ENCODE measurements at regions not wholly inside any gene's neighbourhood (a gene's known extent, or its start where the extent isn't known, plus 50 kb on each side); places are given as distances from the start of the nearest gene placed in this dataset.

DNA sequence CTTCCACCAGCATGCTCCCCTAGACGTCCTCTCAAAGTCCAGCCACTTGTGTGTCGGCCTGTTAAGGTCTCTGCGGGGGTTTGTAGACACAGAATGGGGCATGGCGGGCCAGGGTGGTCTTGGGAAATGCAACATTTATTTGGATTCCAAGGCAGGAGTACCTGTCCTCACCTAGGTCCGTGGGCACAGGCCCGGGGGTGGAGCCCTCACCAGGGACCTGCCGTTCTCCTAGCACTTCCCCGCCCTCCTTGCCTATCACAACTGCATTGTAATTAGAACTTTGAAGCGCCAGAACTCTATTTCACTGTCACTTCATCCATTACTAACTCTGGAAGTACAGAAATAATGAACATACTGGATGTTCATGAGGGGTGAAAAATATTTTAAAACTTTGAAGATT, 268.3 kb upstream of the ACTBL2 start:
- no peak for TF ChIP-seq ZNF274 (IDR thresholded peaks at IDR 0.05; ENCODE audit: low read depth, low read length)
- no peak for TF ChIP-seq YY1 (IDR thresholded peaks at IDR 0.05; ENCODE audit: insufficient read depth, insufficient read length)
- no peak for TF ChIP-seq SUZ12 (IDR thresholded peaks at IDR 0.05; ENCODE audit: extremely low read depth, insufficient read depth, insufficient read length)
